GM21786 (cell line): ENCODE measurements at regions not wholly inside any gene's neighbourhood (a gene's known extent, or its start where the extent isn't known, plus 50 kb on each side); places are given as distances from the start of the nearest gene placed in this dataset.
"Not testable (repeated sequence)": the region's sequence is repeated elsewhere in the genome, so short reads cannot be mapped to it uniquely, and the experiment has no call there.

Experiments used
- ATAC-seq: cut with Tn5 transposase; IDR thresholded peaks from one replicate; pipeline ENCODE4 v1.9.1; 2021; ENCODE audit not compliant: unreplicated experiment

DNA sequence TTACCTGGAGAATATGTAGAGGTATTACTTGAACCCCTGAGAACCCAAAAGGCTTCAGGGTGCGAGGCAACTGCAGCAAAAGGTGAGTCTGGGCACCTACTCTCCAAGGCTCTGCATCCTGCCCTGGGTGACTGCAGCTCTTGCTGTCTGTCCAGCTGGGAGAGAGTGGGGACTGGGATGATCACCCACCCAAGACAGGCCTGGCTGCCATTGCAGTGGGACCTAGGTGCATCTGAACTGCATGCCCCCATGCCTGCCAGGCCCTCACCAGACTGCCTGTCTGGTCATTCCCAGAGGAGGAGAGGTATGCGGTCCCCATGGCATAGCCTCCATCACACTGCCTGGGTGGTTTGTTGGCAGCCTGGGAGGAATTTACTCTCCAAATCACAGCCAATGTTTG, 563.9 kb downstream of the TFAP2A start:
- no peak for ATAC-seq

- ATAC-seq = no peak
Observed at GRCh38 chr6:9848094-9848493, 566.8 kb downstream of the TFAP2A start.

DNA sequence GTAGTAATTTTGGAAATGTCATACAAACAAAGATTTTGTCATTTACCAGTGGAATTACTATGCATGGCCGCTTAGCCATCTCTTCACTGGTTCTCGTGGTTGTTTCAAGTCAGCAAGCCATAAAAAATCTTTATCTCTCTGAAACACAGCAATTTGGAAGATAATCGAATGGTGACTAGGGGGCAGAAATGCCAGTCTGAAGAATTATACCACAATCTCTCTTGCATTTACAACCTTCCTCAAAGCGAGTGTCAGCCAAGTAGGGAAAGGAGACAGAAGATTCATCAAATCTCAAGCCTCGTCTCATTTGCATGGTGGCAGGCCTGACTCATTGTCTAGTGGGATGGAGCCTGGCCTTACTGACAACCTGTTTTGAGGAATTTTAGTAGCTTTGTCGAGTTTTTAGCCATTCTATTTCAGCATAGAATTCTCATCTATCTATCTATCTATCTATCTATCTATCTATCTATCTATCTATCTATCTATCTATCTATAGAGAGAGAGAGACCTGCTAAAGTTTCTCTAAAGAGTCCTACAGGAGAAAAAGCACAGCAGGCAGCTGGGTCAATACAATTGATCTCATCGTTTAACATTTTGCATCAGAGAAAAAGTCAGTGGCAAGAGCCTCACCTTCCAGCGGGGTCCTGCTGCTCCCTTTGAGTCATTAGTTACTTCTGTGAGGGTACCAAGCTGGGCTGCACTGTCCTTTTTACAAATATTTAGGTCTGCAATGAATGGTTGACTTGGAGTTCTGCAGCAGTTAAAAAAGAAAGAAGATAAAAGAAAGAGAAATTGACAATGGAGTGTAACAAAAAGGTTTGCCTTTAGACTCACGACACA, 572.8 kb downstream of the TFAP2A start:
- no peak for ATAC-seq

DNA sequence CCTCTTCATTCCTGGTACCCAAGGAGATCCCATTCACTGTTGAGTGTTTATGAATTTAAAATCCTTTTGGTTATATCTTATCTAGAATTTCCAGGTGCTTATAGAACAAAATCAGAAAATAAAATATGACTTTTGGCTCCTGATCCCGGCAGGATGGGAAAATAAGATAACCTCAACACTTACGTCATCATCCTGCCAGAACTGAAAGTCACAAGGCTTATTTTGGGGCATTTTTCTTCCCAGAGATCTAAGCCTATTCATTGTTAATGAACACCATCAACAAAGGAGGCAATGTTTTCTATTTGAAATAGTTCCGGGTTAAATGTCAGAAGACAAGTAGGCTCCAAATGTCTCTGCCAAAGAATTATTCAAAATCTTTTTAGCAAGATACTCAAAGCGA, 580.6 kb downstream of the TFAP2A start:
- ATAC-seq = no peak

DNA sequence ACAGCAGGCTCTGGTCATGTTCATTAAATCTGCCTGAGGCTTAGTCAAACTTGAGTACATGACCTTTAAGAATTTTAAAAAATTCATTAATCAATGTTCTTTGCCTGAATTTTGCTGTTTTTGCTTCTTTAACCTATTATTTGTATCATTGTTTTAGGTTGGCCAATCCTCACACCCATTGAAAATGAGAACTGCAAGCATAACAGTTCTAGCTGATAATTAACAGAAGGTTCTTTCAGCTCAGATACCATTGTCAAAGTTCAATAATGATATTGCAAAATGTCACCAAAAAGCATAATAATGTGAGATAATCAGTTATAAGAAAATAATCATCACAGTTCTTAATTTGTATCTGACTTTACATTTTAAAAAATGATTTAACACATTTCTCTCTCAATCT, 583.1 kb downstream of the TFAP2A start:
- no peak for ATAC-seq

- ATAC-seq = no peak
Observed at GRCh38 chr6:9830808-9831207, 584.1 kb downstream of the TFAP2A start.

DNA sequence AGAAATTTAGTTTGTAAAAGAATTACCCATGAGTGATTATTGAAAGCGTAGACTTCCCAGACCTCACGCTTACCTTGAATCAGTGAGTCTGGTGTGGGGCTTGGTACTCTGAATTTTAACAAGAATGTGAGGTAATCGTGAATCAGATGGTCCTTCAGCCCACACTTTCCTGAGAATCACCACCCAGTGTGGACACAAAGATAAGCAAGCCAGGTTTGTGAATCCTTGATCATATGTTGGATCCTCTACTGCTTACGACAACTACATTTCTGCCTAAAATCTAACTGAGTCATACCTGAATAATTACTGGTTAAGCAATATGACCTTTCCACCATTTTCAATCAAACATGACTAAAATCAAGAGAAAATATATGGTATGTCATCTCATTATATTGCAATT, 589.3 kb downstream of the TFAP2A start:
- no peak for ATAC-seq

DNA sequence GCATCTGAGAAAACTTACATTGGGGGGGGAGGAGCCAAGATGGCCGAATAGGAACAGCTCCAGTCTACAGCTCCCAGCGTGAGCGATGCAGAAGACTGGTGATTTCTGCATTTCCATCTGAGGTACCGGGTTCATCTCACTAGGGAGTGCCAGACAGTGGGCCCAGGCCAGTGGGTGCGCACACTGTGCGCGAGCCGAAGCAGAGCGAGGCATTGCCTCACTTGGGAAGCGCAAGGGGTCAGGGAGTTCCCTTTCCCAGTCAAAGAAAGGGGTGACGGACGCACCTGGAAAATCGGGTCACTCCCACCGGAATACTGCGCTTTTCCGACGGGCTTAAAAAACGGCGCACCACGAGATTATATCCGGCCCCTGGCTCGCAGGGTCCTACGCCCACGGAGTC, 604.1 kb downstream of the TFAP2A start:
- ATAC-seq = not testable (repeated sequence)

DNA sequence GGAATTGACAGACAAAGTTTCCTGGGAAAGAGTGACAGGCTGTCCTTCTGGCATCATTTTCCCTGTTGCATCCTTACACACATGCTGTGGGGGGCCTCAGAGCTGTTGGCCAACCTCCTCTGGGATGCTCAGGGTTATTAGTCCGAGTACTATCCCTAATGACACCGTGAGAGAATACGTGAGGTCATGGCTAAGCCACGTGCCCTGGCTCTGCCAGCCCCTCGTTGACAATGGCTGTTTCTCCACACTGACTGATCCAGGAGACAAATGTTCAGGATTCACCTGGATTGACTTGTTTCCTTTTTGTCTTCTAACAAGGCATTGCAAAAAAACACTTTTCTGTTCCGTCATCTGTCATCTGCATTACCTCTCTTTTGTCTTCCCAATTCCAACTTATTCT, 604.6 kb downstream of the TFAP2A start:
- no peak for ATAC-seq

DNA sequence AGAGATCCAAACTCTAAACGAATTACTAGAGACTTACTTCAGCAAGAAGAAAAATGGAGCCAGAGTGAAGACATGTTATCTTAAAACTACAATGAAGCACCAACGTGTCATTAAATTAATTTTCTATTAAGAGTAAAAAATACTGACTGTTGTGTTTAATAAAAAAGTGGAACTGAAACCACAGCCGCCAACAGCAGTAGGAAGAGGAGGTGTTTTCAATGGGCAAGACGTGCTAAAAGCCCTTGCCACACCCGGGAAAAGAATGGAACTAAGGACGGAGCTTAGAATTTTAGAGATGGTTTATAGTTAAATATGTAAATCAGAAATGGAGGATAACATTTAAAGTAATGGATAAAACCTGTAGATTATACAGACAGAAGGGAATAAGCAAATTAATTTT, 608.7 kb downstream of the TFAP2A start:
- ATAC-seq = no peak

- ATAC-seq = no peak
Observed at GRCh38 chr6:9801249-9801754, 613.6 kb downstream of the TFAP2A start.

DNA sequence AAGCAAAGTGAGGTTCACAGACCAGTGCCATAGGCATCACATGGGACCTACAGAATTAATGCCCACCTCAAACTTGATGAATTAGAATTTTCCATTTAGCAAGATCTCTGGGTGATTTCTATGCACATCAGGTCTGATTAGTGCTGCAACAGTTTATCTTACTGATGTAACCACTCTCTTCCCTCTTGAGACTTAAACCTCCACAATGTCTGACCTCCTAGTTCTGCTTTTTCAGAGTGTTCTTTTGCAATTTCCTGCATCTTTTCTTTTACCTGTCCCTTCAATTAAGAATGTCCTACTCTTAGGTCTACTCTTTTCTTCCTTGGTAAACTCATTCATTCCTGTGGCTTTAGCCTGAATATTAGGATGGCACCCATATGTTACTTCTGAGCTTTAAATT, 615.3 kb downstream of the TFAP2A start:
- no peak for ATAC-seq

DNA sequence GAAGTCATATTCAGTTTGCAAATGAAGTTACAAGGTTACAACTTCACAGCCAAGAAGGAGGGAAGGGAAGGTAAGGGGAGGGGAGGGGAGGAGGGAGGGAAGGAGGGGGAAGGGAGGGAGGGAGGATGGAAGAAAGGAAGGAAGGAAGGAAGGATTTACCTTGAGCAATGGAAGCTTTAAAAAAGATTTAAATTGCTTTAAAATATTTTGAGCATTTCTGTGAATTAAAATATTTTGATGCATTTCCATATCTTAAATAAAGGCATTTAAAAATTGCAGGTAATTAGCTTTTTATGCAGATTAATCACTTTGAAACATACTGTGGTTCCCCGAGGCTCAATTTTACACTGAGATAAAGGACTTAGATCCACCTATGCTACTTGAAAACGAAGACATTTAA, 618.0 kb downstream of the TFAP2A start:
- ATAC-seq = no peak

GRCh38 chr6:9795880-9796279, 619.0 kb downstream of the TFAP2A start:
- ATAC-seq = no peak

GRCh38 chr6:9789201-9789600, 625.7 kb downstream of the TFAP2A start:
- ATAC-seq = no peak

DNA sequence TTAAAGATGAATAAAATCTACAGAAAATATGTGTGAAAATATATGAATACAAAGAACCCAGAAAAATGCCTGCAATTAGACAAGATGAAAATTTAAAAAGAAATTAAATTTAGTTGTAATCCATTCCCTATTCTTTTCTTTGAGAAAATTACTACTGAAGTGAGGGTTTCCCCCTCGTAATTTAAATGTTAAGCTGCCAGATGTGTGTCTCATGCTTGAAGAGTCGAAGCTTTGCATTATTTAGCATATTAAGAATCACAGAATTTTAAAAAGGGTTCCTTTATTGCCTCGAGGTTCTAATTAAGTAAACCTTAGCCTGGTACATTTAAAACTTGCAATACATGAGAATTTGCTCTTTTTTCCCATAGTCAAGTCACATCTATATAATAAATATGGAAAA, 630.1 kb downstream of the TFAP2A start:
- no peak for ATAC-seq

DNA sequence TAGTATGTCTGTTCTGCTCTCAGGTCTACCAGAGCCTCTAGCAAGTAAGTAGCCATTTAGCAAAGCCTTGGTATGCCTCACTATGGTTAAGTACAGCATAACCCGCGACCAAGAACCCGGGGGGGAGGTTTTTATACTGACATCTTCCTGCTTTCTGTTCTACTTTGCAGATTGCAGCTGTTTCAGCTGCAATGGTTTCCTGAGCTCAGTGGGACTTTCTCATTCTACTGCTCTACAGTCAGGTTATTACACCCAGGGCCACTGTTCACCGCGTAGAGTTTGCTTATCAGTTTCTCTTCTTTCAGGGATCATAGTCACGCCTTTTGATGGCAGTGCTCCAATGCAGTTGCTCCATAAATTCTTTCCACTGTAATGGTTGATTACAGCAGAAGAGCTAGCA, 631.3 kb downstream of the TFAP2A start:
- ATAC-seq = no peak

- peak; percentile 82 for ATAC-seq
Observed at GRCh38 chr6:9766240-9766915, 648.5 kb downstream of the TFAP2A start.

DNA sequence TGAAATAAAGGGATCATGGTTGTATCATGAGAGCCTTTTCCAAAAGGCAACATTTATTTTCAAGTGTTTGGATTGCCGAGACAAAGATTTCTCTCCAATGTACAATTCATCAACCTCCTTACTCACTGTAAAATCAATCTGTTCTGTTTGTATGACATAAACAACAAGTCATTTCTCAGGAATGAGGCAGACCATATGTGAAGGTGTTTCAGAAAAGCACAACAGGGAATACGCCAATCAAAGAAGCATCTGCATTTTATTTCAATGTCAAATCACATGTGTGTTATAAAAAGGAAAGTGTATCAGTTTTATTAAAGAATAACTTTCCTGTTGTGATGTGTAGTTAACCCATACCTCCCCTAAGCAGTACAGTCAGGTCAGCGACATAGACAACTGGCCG, 653.7 kb downstream of the TFAP2A start:
- no peak for ATAC-seq

GRCh38 chr6:9754515-9754914, 660.4 kb downstream of the TFAP2A start:
- no peak for ATAC-seq

DNA sequence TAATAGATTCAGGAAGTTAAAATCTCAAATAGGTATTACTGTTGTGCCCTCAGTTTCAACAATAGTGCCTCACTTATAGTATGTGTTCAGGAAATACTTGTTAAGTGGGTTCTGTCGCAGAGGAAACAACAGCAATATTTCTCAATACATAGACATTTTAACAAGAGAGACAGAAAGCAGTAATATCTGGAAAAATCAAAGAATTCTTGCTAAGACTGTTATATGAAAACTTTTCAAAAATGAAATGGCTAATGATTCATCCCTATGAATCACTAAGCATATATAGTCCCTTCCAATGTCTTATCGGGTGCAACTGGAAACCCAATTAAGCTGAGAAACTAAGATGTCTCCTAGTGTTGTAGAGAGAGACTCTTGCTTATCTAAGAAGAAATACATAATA, 668.9 kb downstream of the TFAP2A start:
- ATAC-seq = no peak

DNA sequence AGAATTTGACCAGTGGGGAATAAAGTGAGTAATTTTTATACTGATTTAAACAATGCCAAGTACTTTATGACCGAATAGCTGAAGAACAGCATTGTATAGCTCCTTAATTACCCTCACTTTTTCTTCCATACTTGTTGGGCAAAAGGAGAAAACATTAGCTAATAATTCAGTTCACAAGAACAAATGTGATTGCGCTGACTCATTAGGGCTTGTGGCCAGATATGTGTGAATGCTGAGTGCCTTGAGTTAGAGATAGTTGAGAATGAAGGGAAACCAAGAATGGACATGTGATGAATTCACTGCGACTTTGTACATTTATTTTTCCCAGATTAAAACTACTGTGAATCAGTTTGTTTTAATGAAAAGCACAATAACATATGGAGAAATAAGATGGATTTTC, 669.4 kb downstream of the TFAP2A start:
- ATAC-seq = no peak
